Body of pancreas (tissue), 4 donors: ENCODE measurements at regions not wholly inside any gene's neighbourhood (a gene's known extent, or its start where the extent isn't known, plus 50 kb on each side); places are given as distances from the start of the nearest gene placed in this dataset.

Experiments
- ATAC-seq: fragments of 150-250 bp; one replicate; pipeline ENCODE4 v1.9.1; 2016
- DNase-seq, 4 donors: peaks; one replicate each; pipeline ENCODE4 v3.0.0-alpha.2; 2019
- H3K27ac ChIP-seq, 4 donors: fragments of 200-600 bp; sonication (generic); 1 replicate in 3 of 4; 2 replicates in 1 of 4; pipeline versions ENCODE4 v1.5.1 to v1.6.1; 2016 to 2019; ENCODE audit warnings: mild to moderate bottlenecking in 1 of 4, mixed read lengths in 1 of 4, moderate library complexity in 1 of 4
- H3K27me3 ChIP-seq, 2 donors: fragments of 200-600 bp; sonication (generic); one replicate each; pipeline ENCODE4 v1.6.0; 2016; ENCODE audit warnings: mild to moderate bottlenecking in 1 of 2
- H3K36me3 ChIP-seq, 2 donors: fragments of 200-600 bp; sonication (generic); replicated peaks in 1 of 2; 2 replicates each; pipeline ENCODE4 v1.5.1; 2016; ENCODE audit warnings: low read depth in 2 of 2; ENCODE audit not compliant: insufficient read depth in 1 of 2
- H3K4me1 ChIP-seq: fragments of 200-600 bp; sonication (generic); one replicate; pipeline ENCODE4 v1.6.0; 2016
- H3K4me3 ChIP-seq, 2 donors: fragments of 200-600 bp; sonication (generic); 1 replicate in 1 of 2; 2 replicates in 1 of 2; pipeline ENCODE4 v1.5.1; 2016 to 2019
- H3K9me3 ChIP-seq, 3 donors: fragments of 200-600 bp; sonication (generic); 1 replicate in 2 of 3; 2 replicates in 1 of 3; pipeline ENCODE4 v1.5.1; 2016
- POLR2A ChIP-seq, 3 donors: fragments of 450-650 bp; IDR thresholded peaks; one replicate each; pipeline ENCODE4 v1.6.1; 2016; ENCODE audit warnings: antibody characterized with exemption in 3 of 3, mild to moderate bottlenecking in 2 of 3
- WGBS, 2 donors: methylation state at CpG; one replicate each; pipeline ENCODE4 v1.1.5; 2017; 5-methylcytosine and 5-hydroxymethylcytosine counted together
- intact Hi-C: fragments of 100-400 bp; cut with DNase I; formaldehyde crosslinking; loops from one replicate; pipeline ENCODE4 v1.15.1; 2023
- TF ChIP-seq, protein P1 (sequence below), 7 experiments: fragments of 450-650 bp in 4 of 7; fragments of 200-600 bp in 3 of 7; sonication (generic) in 3 of 7; IDR thresholded peaks; one replicate each; pipeline ENCODE4 v1.5.1; 2016 to 2019; ENCODE audit warnings: antibody characterized with exemption in 7 of 7

DNA sequence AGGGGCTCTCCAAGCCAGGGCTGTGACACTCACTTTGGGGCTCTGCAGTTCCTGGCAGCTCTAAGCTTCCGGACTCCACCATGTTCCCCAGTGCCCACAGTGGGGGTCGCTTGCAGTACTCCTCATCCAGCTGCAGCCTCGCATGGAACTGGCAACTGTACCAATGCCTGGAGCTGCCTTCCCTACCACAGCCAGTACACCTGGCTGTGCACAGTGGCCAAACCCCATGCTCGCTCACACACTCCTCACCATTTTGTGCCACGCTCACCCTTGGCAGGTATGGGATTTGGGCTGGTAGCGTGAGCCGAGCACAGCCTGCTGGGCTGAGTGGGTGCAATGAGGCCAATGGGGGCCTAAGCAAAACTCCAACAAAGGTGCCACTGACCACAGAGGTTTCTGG, 1369.9 kb downstream of the KCNT2 start:
- TF ChIP-seq POLR2A (IDR thresholded peaks at IDR 0.05), result no peak
- TF ChIP-seq, protein P1, sequence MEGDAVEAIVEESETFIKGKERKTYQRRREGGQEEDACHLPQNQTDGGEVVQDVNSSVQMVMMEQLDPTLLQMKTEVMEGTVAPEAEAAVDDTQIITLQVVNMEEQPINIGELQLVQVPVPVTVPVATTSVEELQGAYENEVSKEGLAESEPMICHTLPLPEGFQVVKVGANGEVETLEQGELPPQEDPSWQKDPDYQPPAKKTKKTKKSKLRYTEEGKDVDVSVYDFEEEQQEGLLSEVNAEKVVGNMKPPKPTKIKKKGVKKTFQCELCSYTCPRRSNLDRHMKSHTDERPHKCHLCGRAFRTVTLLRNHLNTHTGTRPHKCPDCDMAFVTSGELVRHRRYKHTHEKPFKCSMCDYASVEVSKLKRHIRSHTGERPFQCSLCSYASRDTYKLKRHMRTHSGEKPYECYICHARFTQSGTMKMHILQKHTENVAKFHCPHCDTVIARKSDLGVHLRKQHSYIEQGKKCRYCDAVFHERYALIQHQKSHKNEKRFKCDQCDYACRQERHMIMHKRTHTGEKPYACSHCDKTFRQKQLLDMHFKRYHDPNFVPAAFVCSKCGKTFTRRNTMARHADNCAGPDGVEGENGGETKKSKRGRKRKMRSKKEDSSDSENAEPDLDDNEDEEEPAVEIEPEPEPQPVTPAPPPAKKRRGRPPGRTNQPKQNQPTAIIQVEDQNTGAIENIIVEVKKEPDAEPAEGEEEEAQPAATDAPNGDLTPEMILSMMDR (IDR thresholded peaks at IDR 0.05), result no peak
- H3K27ac ChIP-seq, result no peak overlapping the region
- H3K27me3 ChIP-seq, result no peaks in the 10 kb centered on the region
- H3K9me3 ChIP-seq, result peaks cover 0 to 7% (median 0%) of the 10 kb centered on the region in 3 donors
- 72 to 83% methylated on average over 4 to 7 of the region's 7 CpGs for WGBS, 2 donors
- intact Hi-C loops, result no loop called here
- ATAC-seq (no peak), DNase-seq (no peak)
- no peaks in the 10 kb centered on the region for H3K4me1 ChIP-seq
- H3K4me3 ChIP-seq, result no peak overlapping the region
- H3K36me3 ChIP-seq, result no peaks in the 10 kb centered on the region

- 65 to 67% methylated on average over 6 to 7 of the region's 7 CpGs for WGBS, 2 donors
- Histone ChIP-seq H3K4me1 (no peaks in the 10 kb centered on the region), H3K4me3 (no peak overlapping the region), H3K9me3 (peaks cover 0 to 7% (median 0%) of the 10 kb centered on the region in 3 donors), H3K27ac (no peak overlapping the region), H3K36me3 (no peaks in the 10 kb centered on the region), H3K27me3 (no peaks in the 10 kb centered on the region)
- TF ChIP-seq POLR2A (IDR thresholded peaks at IDR 0.05), result no peak
- TF ChIP-seq, protein P1 (IDR thresholded peaks at IDR 0.05), result no peak
- intact Hi-C loops, result no loop called here
- DNase-seq, result no peak
- no peak for ATAC-seq
These were observed 1371.0 kb downstream of the KCNT2 start for GRCh38 chr1:195236991-195237889.

DNA sequence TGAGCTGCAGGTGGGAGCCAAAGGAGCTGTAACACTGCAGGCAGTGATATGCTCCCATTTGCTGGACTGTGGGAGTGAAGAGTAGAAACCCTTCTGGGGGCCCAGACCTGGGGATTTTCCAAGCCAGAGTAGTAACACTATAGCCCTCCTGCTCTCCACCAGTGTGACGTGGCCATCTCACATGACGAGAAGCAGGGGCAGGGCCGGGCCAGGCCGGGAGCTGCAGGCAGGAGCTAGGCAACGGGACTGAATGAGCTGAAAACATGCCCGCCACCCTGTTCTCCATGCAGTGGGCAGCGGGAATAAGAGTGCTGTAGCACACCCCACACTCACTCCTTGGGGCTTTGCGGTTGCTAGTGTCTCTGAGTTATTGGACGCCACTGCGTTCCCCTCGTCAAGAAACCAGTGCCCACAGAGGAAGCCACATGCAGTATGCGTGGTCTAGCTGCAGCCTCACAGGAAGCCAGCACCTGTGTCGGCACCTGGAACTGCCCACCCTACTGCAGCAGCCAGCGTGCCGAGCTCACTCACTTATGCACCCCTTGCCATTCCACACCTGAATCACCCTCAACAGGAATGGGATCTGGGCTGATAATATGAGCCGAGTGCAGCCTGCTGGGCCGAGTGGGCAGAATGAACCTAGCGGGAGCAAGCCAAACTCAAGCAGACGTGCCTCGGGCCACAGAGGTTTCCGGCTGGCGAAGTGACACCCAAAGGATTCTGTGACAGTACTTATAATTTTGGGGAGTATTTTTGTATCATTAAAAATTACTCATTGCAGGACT, 1389.6 kb downstream of the KCNT2 start:
- Histone ChIP-seq H3K27ac (no peak overlapping the region), H3K9me3 (no peaks in the 10 kb centered on the region), H3K4me3 (no peak overlapping the region), H3K4me1 (no peaks in the 10 kb centered on the region), H3K27me3 (no peaks in the 10 kb centered on the region), H3K36me3 (no peaks in the 10 kb centered on the region)
- ATAC-seq, result no peak
- DNase-seq, result no peak
- no peak for TF ChIP-seq POLR2A (IDR thresholded peaks at IDR 0.05)
- TF ChIP-seq, protein P1 (IDR thresholded peaks at IDR 0.05), result no peak
- intact Hi-C loops, result no loop called here
- WGBS, 2 donors, result 77 to 82% methylated on average over 22 of the region's 22 CpGs

DNA sequence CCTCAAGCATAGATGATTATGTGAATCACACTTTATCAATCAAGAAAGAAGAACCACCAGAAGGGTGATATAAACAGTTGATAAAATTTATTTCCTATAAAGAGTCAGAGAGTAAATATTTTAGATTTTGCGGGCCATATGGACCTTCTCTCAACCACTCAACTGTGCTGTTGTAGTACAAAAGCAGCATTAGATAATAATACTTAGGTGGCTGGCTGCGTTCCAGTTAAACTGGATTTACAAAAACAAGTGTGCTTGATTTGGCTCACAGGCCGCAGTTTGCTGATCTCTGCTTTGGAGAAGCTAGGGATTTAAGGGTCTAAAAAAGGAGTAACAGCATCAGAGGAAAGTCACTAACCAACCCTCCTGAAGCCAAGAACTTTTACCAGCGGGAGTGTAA, 1406.0 kb downstream of the KCNT2 start:
- H3K9me3 ChIP-seq, result no peaks in the 10 kb centered on the region
- DNase-seq, result no peak
- H3K4me1 ChIP-seq, result no peaks in the 10 kb centered on the region
- H3K27ac ChIP-seq, result no peak overlapping the region
- H3K4me3 ChIP-seq, result no peak overlapping the region
- no peaks in the 10 kb centered on the region for H3K36me3 ChIP-seq
- ATAC-seq, result no peak
- intact Hi-C loops, result no loop called here
- 56 to 72% methylated on average over 4 of the region's 4 CpGs for WGBS, 2 donors
- TF ChIP-seq, protein P1 (IDR thresholded peaks at IDR 0.05), result no peak
- no peak for TF ChIP-seq POLR2A (IDR thresholded peaks at IDR 0.05)
- H3K27me3 ChIP-seq, result no peaks in the 10 kb centered on the region
